GM23248 (cell line): ENCODE measurements at regions not wholly inside any gene's neighbourhood (a gene's known extent, or its start where the extent isn't known, plus 50 kb on each side); places are given as distances from the start of the nearest gene placed in this dataset.

Source experiments
- DNase-seq: peaks from one replicate; pipeline ENCODE4 v3.0.0-alpha.2; 2015
- H2AFZ ChIP-seq: fragments of 200-600 bp; sonication (generic); 2 replicates; pipeline ENCODE4 v1.6.1; 2016; ENCODE audit warnings: antibody characterized with exemption
- H3F3A ChIP-seq: fragments of 200-600 bp; sonication (generic); 2 replicates; pipeline ENCODE4 v1.6.1; 2016; ENCODE audit warnings: mild to moderate bottlenecking, antibody characterized with exemption, mixed run types; ENCODE audit not compliant: insufficient read depth
- H3K27ac ChIP-seq: fragments of 200-600 bp; sonication (generic); 2 replicates; pipeline ENCODE4 v1.5.1; 2016; ENCODE audit warnings: mild to moderate bottlenecking
- H3K27me3 ChIP-seq: fragments of 200-600 bp; sonication (generic); replicated peaks from 2 replicates; pipeline ENCODE4 v1.6.1; 2016; ENCODE audit warnings: mild to moderate bottlenecking; ENCODE audit not compliant: insufficient read depth
- H3K36me3 ChIP-seq: fragments of 200-600 bp; sonication (generic); 2 replicates; pipeline ENCODE4 v1.6.1; 2016; ENCODE audit warnings: low read depth, mild to moderate bottlenecking
- H3K4me1 ChIP-seq: fragments of 200-600 bp; sonication (generic); 2 replicates; pipeline ENCODE4 v1.6.1; 2016; ENCODE audit warnings: mild to moderate bottlenecking; ENCODE audit not compliant: insufficient read depth
- H3K4me2 ChIP-seq: fragments of 200-600 bp; sonication (generic); one replicate; pipeline ENCODE4 v1.6.1; 2016; ENCODE audit warnings: mild to moderate bottlenecking; ENCODE audit not compliant: unreplicated experiment
- H3K4me3 ChIP-seq: fragments of 200-600 bp; sonication (generic); 2 replicates; pipeline ENCODE4 v1.5.1; 2016; ENCODE audit warnings: mild to moderate bottlenecking
- H3K79me2 ChIP-seq: fragments of 200-600 bp; sonication (generic); 2 replicates; pipeline ENCODE4 v1.6.1; 2016; ENCODE audit warnings: mild to moderate bottlenecking; ENCODE audit not compliant: insufficient read depth
- H3K9ac ChIP-seq: fragments of 200-600 bp; sonication (generic); 2 replicates; pipeline ENCODE4 v1.6.1; 2016; ENCODE audit warnings: mild to moderate bottlenecking
- H3K9me2 ChIP-seq: fragments of 200-600 bp; sonication (generic); 2 replicates; pipeline ENCODE4 v1.6.1; 2016; ENCODE audit warnings: mixed run types, mild to moderate bottlenecking, moderate library complexity; ENCODE audit not compliant: insufficient read depth
- H3K9me3 ChIP-seq: fragments of 200-600 bp; sonication (generic); one replicate; pipeline ENCODE4 v1.6.1; 2017; ENCODE audit warnings: low read depth
- H4K20me1 ChIP-seq: fragments of 200-600 bp; sonication (generic); 2 replicates; pipeline ENCODE4 v1.6.0; 2016; ENCODE audit not compliant: insufficient read depth
- EZH2 ChIP-seq: fragments of 200-600 bp; sonication (generic); IDR thresholded peaks from 2 replicates; pipeline ENCODE4 v1.6.1; 2018; ENCODE audit warnings: antibody characterized with exemption, mild to moderate bottlenecking; ENCODE audit not compliant: insufficient read depth, poor library complexity, severe bottlenecking
- EZH2phosphoT487 ChIP-seq: fragments of 200-600 bp; sonication (generic); IDR thresholded peaks from 2 replicates; pipeline ENCODE4 v1.6.1; 2018; ENCODE audit warnings: antibody characterized with exemption, moderate library complexity, mild to moderate bottlenecking, low read depth; ENCODE audit not compliant: insufficient read depth
- WGBS, 2 experiments: methylation state at CpG; one replicate each; pipeline ENCODE4 v1.1.6; 2015 to 2017; ENCODE audit warnings: low lambda C conversion rate in 2 of 2, low coverage in 1 of 2; ENCODE audit errors: missing lambda C conversion rate in 2 of 2; 5-methylcytosine and 5-hydroxymethylcytosine counted together
- in situ Hi-C: fragments of 300-500 bp; cut with MboI; formaldehyde crosslinking; loops from 2 replicates; pipeline ENCODE4 v1.15.0; 2020

GRCh38 chr18:73752965-73753364 lies 394.7 kb downstream of the FBXO15 start:
- no peak overlapping the region for H3K9ac ChIP-seq
- in situ Hi-C loops: no loop called here
- H3K4me3 ChIP-seq: no peak overlapping the region
- TF ChIP-seq EZH2: no peak
- TF ChIP-seq EZH2phosphoT487: no peak
- H3K4me2 ChIP-seq: no peak overlapping the region
- peaks cover 5% of the 10 kb centered on the region; the same call in 1 of the 2 replicates for H3F3A ChIP-seq
- H3K9me3 ChIP-seq: no peaks in the 10 kb centered on the region
- no peaks in the 10 kb centered on the region for H3K9me2 ChIP-seq
- H3K27ac ChIP-seq: no peak overlapping the region
- no peaks in the 10 kb centered on the region for H3K36me3 ChIP-seq
- WGBS, 2 experiments: 18 to 30% methylated on average over 2 of the region's 2 CpGs
- no peak overlapping the region for H2AFZ ChIP-seq
- H4K20me1 ChIP-seq: no peaks in the 10 kb centered on the region
- H3K79me2 ChIP-seq: no peaks in the 10 kb centered on the region
- H3K27me3 ChIP-seq: no peaks in the 10 kb centered on the region
- no peak for DNase-seq
- H3K4me1 ChIP-seq: peaks cover 3% of the 10 kb centered on the region; the same call in 1 of the 2 replicates

GRCh38 chr18:73752546-73752945 lies 395.1 kb downstream of the FBXO15 start:
- no peaks in the 10 kb centered on the region for H3K27me3 ChIP-seq
- no peak overlapping the region for H3K4me2 ChIP-seq
- H3K9me3 ChIP-seq: no peaks in the 10 kb centered on the region
- H3K9me2 ChIP-seq: no peaks in the 10 kb centered on the region
- peak; percentile 67 for DNase-seq
- no peak overlapping the region for H3K27ac ChIP-seq
- H3K79me2 ChIP-seq: no peaks in the 10 kb centered on the region
- no peaks in the 10 kb centered on the region for H4K20me1 ChIP-seq
- no peak overlapping the region for H3K4me3 ChIP-seq
- in situ Hi-C loops: no loop called here
- no peaks in the 10 kb centered on the region for H3K36me3 ChIP-seq
- 22% methylated on average over 4 of the region's 4 CpGs for WGBS, 2 experiments
- 0 out of 2 replicates have a peak, but pooled peaks cover 3% of the 10 kb centered on the region for H3K4me1 ChIP-seq
- TF ChIP-seq EZH2phosphoT487 (no peak), EZH2 (no peak)
- H3F3A ChIP-seq: peaks cover 5% of the 10 kb centered on the region; the same call in 1 of the 2 replicates
- H3K9ac ChIP-seq: no peak overlapping the region
- H2AFZ ChIP-seq: 0 out of 2 replicates have a peak overlapping the region, but pooled peaks have one; percentile 24

- in situ Hi-C loops: no loop called here
- Histone ChIP-seq H3K36me3 (no peaks in the 10 kb centered on the region), H3K4me1 (0 out of 2 replicates have a peak, but pooled peaks cover 3% of the 10 kb centered on the region), H3K9ac (no peak overlapping the region), H2AFZ (no peak overlapping the region), H3F3A (peaks cover 5% of the 10 kb centered on the region; the same call in 1 of the 2 replicates), H3K9me3 (no peaks in the 10 kb centered on the region), H3K79me2 (no peaks in the 10 kb centered on the region), H3K4me3 (no peak overlapping the region), H4K20me1 (no peaks in the 10 kb centered on the region), H3K9me2 (no peaks in the 10 kb centered on the region), H3K27ac (no peak overlapping the region), H3K4me2 (no peak overlapping the region), H3K27me3 (no peaks in the 10 kb centered on the region)
- WGBS, 2 experiments: 68 to 80% methylated on average over 5 of the region's 5 CpGs
- no peak for TF ChIP-seq EZH2phosphoT487
- no peak for TF ChIP-seq EZH2
- DNase-seq: no peak
Observed at GRCh38 chr18:73750052-73750451, 397.6 kb downstream of the FBXO15 start.

- Histone ChIP-seq H2AFZ (no peak overlapping the region), H3K4me2 (no peak overlapping the region), H3K4me3 (no peak overlapping the region), H3K79me2 (no peaks in the 10 kb centered on the region), H3K9me2 (no peaks in the 10 kb centered on the region), H3K9ac (no peak overlapping the region), H3K36me3 (no peaks in the 10 kb centered on the region), H3K9me3 (no peaks in the 10 kb centered on the region), H3K4me1 (0 out of 2 replicates have a peak, but pooled peaks cover 3% of the 10 kb centered on the region), H3F3A (peaks cover 5% of the 10 kb centered on the region; the same call in 1 of the 2 replicates), H4K20me1 (no peaks in the 10 kb centered on the region), H3K27ac (no peak overlapping the region), H3K27me3 (no peaks in the 10 kb centered on the region)
- DNase-seq: no peak
- TF ChIP-seq EZH2phosphoT487: no peak
- TF ChIP-seq EZH2: no peak
- 63 to 70% methylated on average over 2 of the region's 2 CpGs for WGBS, 2 experiments
- in situ Hi-C loops: no loop called here
Observed at GRCh38 chr18:73749304-73749703, 398.3 kb downstream of the FBXO15 start.
